HG03432 (cell line): ENCODE measurements at regions not wholly inside any gene's neighbourhood (a gene's known extent, or its start where the extent isn't known, plus 50 kb on each side); places are given as distances from the start of the nearest gene placed in this dataset.

Source experiments
- ATAC-seq: cut with Tn5 transposase; IDR thresholded peaks from one replicate; pipeline ENCODE4 v1.9.1; 2021; ENCODE audit warnings: mild to moderate bottlenecking, moderate library complexity; ENCODE audit not compliant: unreplicated experiment

DNA sequence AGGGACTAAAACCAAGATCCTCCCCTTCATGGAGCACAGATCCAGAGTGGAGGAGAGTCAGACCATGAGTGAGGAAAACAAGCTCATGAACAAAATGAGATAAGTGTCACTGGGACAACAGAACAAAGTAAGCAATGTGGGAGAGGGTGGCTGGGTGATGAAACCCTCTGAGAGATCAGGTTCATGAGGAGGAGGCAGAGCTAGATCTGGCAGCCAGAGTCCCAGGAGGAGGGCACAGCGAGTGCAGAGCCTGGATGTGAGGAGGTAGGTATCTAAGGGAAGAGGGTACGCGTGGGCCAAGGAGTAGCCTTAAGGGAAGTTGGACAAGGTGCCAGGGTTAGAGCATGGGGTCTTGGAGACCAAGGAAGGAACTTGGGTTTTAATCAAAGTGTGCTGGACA lies 1311.9 kb downstream of the UQCRFS1 start:
- no peak for ATAC-seq

GRCh38 chr19:27896091-27896490 lies 1316.9 kb downstream of the UQCRFS1 start:
- no peak for ATAC-seq

GRCh38 chr19:27894906-27895754 lies 1317.8 kb downstream of the UQCRFS1 start:
- ATAC-seq: no peak

DNA sequence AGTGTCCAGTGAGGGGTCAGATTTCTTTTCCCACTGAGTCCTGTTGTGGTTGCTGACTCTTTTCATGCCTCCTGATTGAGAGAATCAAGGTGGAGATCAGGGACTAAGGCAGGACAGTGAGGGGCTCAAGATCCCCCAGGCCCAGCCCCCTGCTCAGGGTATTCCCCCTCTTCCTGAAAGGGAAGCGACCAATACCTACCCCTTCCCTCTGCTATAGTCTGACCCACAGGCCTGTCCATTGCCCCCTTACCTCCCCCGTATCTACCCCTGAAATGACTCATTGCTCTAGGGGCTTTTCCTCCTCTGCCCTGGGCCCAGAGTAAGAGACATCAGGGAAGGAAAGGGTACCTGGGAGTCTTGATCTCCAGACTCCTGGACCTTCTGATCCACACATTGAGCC lies 1320.5 kb downstream of the UQCRFS1 start:
- no peak for ATAC-seq

- no peak for ATAC-seq
Measured at GRCh38 chr19:27891411-27891810, 1321.5 kb downstream of the UQCRFS1 start.

GRCh38 chr19:27890696-27891095 lies 1322.3 kb downstream of the UQCRFS1 start:
- no peak for ATAC-seq

GRCh38 chr19:27890206-27890605 lies 1322.7 kb downstream of the UQCRFS1 start:
- no peak for ATAC-seq

DNA sequence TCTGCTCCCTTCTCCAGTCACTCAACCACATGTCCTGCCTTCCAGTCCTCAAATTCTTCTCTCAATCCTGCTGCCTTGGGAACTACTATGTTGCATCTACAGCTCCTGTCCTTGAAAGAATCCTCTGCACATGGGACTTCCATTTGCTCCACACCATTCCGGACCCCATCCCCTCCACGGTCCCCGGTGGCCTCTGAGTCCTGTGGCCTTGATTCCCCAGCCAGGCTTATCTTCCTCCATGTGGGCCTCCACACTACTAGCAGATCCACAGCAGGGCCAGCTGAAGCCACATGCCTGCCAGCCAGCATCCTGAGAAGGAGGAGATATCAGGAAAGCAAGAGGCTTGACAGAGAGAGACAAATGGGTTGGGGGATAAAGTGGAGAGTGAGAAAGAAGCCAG lies 1323.8 kb downstream of the UQCRFS1 start:
- ATAC-seq: no peak

- no peak for ATAC-seq
Measured at GRCh38 chr19:27887946-27888345, 1325.0 kb downstream of the UQCRFS1 start.

DNA sequence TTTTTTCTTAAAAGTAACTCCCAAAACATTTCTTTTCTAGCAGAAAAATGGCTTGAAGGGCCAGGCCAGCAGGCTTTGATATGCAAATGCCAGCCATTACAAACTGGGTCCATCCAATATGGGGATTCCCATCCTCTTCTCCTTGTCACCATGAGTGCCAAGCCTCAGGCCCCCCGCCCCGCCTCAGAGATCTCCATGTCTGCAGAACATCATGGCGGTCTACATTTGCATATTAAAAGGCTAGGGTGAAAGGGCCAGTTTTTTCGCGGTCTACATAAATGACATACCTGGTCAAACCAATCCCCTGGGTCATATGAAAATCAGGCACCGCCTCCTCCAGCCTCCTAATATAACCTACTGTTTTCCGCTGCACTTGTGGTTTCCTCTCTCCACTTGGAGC lies 1327.6 kb downstream of the UQCRFS1 start:
- ATAC-seq: no peak

DNA sequence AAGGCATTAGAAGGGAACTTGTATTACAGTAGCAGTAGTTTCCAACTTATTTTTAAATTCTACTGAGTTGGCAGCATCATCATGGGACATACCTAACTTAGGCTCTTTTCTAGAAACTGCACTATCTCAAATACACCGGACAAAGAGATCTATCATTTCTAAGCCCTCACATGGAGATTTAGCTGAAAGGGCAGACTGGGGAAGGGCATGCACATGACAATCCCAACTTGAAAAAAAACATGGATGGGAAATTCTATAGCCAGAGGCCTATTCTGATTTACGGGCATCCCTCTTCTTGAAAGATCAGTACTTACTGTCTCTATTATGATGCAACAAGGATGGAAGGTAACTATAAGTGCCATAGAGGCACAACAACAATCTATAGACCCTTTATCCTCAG lies 1328.6 kb downstream of the UQCRFS1 start:
- no peak for ATAC-seq

DNA sequence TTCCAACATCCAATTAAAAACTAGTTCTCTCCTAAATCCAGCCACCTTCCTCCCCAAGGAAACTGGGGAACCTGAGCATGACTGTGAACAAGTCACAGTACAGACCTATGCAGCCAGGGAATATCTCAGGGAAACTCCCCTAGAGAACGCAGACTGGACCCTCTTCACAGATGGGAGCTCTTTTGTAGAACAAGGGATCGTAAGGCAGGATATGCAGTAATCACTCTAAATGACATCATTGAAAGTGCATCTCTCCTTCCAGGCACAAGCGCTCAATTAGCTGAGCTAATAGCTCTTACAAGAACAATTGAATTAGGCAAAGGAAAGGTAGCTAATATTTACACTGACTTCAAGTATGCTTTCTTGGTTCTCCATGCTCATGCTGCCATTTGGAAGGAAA lies 1331.7 kb downstream of the UQCRFS1 start:
- no peak for ATAC-seq

- ATAC-seq: no peak
Measured at GRCh38 chr19:27876976-27877512, 1335.9 kb downstream of the UQCRFS1 start.

DNA sequence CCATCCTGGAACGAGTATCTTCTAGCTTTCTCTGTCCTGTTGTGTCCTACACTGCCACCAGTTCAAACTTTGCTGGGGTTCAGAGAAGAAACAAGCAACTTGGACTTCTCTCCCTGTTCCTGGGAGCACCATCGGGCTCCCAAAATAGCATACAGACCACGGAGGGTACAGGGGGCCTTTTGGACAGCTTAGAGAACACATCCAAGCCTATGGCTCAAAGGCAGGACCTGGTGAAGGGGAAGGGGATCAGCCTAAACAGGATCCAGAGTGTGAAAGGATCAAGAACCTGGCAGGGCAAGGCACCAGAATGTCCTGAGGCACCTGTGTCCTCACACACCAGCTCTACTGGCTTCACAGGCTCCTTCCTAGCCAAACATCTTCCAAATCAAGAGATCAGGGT lies 1336.5 kb downstream of the UQCRFS1 start:
- no peak for ATAC-seq

- no peak for ATAC-seq
Measured at GRCh38 chr19:27872370-27872769, 1340.6 kb downstream of the UQCRFS1 start.

- ATAC-seq: no peak
Measured at GRCh38 chr19:27870293-27870692, 1342.7 kb downstream of the UQCRFS1 start.

- no peak for ATAC-seq
Measured at GRCh38 chr19:27868007-27868406, 1344.9 kb downstream of the UQCRFS1 start.

DNA sequence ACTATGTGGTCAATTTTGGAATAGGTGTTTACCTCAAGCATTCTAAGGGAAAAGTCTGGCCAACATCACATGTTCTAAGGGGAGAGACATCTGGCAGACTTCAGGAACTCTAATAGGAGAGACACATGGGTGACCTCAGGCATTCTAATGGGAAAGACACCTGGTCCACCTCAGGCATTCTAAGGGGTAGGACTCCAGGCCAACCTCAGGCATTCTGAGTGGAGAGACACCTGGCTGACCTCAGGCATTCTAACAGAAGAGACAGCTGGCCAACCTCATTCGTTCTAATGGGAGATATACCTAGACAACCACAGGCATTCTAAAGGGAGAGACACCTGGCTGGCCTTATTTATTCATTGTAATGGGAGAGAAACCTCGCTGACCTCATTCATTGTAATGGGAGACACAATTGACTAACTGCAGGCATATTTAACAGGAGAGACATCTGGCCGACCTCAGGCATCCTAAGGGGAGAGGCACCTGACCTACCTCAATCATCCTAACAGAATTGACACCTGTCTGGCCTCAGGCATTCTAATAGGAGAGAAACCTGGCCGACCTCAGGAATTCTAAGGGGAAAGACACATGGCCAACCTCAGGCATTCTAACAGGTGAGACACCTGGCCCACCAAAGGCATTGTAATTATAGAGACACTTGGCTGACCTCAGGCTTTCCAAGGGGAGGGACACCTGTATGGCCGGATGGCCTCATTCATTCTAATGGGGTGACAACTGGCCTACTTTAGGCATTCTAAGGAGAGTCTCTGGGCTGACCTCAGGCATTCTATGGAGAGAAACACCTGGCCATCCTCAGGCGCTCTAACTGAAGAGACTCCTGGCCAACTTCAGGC lies 1346.8 kb downstream of the UQCRFS1 start:
- ATAC-seq: no peak

DNA sequence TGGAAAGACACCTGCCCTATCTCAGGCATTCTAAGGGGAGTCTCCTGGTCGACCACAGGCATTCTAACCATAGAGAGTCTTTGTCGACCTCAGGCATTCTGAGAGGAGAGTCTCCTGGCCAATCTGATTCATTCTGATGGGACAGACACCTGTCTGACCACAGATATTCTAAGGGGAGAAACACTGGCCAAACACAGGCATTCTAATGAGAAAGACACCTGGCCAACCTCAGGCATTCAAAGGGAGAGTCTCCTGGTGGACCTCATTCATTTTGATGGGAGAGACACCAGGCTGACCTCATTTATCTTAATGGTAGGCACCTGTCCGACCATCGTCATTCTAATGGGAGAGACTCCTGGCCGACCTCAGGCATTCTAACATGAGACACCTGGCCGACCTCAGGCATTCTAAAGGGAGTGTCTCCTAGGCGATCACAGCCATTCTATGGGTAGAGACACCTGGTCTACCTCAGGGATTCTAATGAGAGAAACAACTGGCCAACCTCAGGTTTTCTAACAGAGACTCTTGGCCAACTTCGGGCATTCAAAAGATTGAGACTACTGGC lies 1351.5 kb downstream of the UQCRFS1 start:
- ATAC-seq: no peak

DNA sequence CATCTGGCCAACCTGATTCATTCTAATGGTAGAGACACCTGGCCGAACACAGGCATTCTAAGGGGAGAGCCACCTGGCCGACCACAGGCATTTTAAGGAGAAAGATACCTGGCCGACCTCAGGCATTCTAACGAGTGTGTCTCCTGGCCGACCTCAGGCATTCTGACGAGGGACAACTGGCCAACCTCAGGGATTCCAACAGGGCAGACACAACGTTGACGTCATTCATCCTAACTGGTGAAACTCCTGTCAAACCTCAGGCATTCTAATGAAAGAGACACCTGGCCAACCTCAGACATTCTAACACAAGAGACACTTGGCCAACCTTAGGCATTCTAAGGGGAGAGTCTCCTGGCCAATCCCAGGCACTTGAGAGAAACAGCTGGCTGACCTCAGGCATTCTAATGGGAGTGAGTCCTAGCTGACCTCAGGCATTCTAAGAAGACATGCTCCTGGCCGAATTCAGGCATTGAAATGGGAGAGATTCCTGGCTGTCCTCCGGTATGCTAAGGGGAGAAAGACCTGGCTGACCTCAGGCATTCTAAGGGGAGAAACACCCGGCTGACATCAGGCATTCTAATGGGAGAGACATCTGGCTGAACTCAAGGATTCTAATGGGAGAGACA lies 1352.5 kb downstream of the UQCRFS1 start:
- ATAC-seq: no peak

DNA sequence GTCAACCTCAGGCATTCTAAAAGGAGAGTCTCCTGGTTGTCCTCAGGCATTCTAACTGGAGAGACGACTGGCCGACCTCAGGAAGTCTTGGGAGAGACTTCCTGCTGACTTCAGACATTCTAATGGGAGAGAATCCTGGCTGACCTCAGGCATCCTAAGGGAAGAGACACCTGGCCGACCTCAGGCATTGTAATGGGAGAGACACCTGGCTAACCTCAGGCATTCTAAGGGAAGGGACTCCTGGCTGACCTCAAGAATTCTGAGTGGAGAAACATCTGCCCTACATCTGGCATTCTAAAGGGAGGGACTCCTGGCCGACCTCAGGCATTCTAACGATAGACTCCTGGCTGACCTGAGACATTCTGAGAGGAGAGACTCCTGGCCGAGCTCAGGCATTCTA lies 1353.3 kb downstream of the UQCRFS1 start:
- ATAC-seq: no peak
